WTC11 (cell line): ENCODE measurements at regions not wholly inside any gene's neighbourhood (a gene's known extent, or its start where the extent isn't known, plus 50 kb on each side); places are given as distances from the start of the nearest gene placed in this dataset.

ENCODE experiments used
- CREM ChIP-seq: sonication (generic); formaldehyde crosslinking; IDR thresholded peaks from 2 replicates; pipeline ENCODE4 v1.8.1; 2022; ENCODE audit warnings: mild to moderate bottlenecking, missing genetic modification reagents, moderate library complexity
- SP1 ChIP-seq: sonication (generic); formaldehyde crosslinking; conservative IDR thresholded peaks from 2 replicates; pipeline ENCODE4 v1.8.1; 2022; ENCODE audit warnings: missing genetic modification reagents
- ZNF121 ChIP-seq: sonication (generic); formaldehyde crosslinking; IDR thresholded peaks from 2 replicates; pipeline ENCODE4 v1.8.0; 2023; ENCODE audit warnings: missing genetic modification reagents
- ZNF317 ChIP-seq: sonication (generic); formaldehyde crosslinking; IDR thresholded peaks from 2 replicates; pipeline ENCODE4 v1.8.1; 2023; ENCODE audit warnings: low read depth, mild to moderate bottlenecking, moderate library complexity, missing genetic modification reagents, borderline replicate concordance
- TF ChIP-seq, protein P1 (sequence below): sonication (generic); formaldehyde crosslinking; conservative IDR thresholded peaks from 2 replicates; pipeline ENCODE4 v1.8.1; 2022; ENCODE audit warnings: mild to moderate bottlenecking, missing genetic modification reagents
- TF ChIP-seq, protein P2 (sequence below): fragments of 200-600 bp; IDR thresholded peaks from 2 replicates; pipeline ENCODE4 v1.8.0; 2022; ENCODE audit warnings: antibody characterized with exemption

- TF ChIP-seq, protein P1, sequence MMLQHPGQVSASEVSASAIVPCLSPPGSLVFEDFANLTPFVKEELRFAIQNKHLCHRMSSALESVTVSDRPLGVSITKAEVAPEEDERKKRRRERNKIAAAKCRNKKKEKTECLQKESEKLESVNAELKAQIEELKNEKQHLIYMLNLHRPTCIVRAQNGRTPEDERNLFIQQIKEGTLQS (CRISPR knock-in tag): no peak
- TF ChIP-seq ZNF121 (CRISPR knock-in tag): no peak
- TF ChIP-seq ZNF317 (CRISPR knock-in tag): no peak
- TF ChIP-seq CREM (CRISPR knock-in tag): no peak
- TF ChIP-seq, protein P2, sequence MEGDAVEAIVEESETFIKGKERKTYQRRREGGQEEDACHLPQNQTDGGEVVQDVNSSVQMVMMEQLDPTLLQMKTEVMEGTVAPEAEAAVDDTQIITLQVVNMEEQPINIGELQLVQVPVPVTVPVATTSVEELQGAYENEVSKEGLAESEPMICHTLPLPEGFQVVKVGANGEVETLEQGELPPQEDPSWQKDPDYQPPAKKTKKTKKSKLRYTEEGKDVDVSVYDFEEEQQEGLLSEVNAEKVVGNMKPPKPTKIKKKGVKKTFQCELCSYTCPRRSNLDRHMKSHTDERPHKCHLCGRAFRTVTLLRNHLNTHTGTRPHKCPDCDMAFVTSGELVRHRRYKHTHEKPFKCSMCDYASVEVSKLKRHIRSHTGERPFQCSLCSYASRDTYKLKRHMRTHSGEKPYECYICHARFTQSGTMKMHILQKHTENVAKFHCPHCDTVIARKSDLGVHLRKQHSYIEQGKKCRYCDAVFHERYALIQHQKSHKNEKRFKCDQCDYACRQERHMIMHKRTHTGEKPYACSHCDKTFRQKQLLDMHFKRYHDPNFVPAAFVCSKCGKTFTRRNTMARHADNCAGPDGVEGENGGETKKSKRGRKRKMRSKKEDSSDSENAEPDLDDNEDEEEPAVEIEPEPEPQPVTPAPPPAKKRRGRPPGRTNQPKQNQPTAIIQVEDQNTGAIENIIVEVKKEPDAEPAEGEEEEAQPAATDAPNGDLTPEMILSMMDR: no peak
- TF ChIP-seq SP1 (CRISPR knock-in tag): no peak
These were observed 83.3 kb upstream of the KCNJ15 start for GRCh38 chr21:38173276-38174035.
